WI38 (cell line): ENCODE measurements at regions not wholly inside any gene's neighbourhood (a gene's known extent, or its start where the extent isn't known, plus 50 kb on each side); places are given as distances from the start of the nearest gene placed in this dataset.

Source experiments
- H3K4me3 ChIP-seq: 2 replicates; pipeline ENCODE4 v1.5.1; 2011; ENCODE audit warnings: low read depth, mild to moderate bottlenecking, control low read depth, low read length
- TF ChIP-seq, protein P1 (sequence below): IDR thresholded peaks from 2 replicates; pipeline ENCODE4 v1.5.1; 2012; ENCODE audit warnings: low read depth, mild to moderate bottlenecking, control low read depth, low read length

- H3K4me3 ChIP-seq = no peak overlapping the region
- TF ChIP-seq, protein P1, sequence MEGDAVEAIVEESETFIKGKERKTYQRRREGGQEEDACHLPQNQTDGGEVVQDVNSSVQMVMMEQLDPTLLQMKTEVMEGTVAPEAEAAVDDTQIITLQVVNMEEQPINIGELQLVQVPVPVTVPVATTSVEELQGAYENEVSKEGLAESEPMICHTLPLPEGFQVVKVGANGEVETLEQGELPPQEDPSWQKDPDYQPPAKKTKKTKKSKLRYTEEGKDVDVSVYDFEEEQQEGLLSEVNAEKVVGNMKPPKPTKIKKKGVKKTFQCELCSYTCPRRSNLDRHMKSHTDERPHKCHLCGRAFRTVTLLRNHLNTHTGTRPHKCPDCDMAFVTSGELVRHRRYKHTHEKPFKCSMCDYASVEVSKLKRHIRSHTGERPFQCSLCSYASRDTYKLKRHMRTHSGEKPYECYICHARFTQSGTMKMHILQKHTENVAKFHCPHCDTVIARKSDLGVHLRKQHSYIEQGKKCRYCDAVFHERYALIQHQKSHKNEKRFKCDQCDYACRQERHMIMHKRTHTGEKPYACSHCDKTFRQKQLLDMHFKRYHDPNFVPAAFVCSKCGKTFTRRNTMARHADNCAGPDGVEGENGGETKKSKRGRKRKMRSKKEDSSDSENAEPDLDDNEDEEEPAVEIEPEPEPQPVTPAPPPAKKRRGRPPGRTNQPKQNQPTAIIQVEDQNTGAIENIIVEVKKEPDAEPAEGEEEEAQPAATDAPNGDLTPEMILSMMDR = no peak
These were observed 876.1 kb upstream of the ADGRB3 start for GRCh38 chr6:67759001-67759400.

DNA sequence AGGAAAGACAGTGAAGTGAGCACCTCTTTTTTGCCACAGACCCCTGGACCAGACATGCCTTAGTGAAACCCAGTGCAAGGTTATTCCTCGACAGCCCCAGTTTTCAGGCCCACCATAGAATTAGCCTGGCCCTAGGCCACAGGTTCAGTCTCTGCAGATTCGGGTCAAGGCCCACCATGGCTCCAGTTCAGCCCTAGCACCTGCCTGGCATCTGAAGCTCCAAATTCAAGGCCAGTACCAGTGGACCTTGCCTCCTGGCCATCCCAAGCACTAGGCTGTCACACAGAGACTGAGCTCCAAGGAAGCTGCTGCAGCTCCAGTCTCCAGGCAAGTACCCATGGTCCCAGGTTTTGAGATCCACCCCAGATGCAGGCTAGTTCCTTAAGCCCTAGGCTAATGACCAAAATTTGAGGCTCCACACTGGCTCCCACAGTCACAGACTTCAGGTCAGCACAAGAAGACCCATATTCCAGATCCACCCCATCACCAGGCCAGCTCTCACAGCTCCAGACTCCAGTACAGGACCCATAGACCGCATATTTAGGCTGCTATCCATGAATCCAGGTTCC lies 877.5 kb upstream of the ADGRB3 start:
- TF ChIP-seq, protein P1 = no peak

DNA sequence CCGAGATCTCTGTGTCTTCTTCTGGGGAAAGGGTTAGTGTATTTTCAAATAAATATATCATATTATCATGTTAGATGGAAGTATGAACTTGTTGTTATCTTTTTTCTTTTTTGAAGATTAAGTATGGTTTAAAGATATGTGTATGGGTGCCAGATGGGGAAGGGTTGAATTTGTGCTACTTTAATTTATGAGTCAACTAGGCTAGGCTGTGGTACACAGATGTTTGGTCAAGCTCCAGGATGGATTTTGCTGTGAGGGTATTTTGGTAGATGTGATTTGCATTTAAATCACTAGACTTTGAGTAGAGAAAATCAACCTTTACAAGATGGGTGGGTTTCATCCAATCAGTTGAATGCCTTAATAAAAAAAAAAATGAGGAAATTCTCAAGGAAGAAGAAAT lies 886.6 kb upstream of the ADGRB3 start:
- H3K4me3 ChIP-seq = no peak overlapping the region
- TF ChIP-seq, protein P1 = no peak

More for the DNA sequence above, 877.5 kb upstream of the ADGRB3 start:
- no peak overlapping the region for H3K4me3 ChIP-seq

- TF ChIP-seq, protein P1 = no peak
- H3K4me3 ChIP-seq = no peak overlapping the region
These were observed 898.3 kb upstream of the ADGRB3 start for GRCh38 chr6:67736816-67737215.

DNA sequence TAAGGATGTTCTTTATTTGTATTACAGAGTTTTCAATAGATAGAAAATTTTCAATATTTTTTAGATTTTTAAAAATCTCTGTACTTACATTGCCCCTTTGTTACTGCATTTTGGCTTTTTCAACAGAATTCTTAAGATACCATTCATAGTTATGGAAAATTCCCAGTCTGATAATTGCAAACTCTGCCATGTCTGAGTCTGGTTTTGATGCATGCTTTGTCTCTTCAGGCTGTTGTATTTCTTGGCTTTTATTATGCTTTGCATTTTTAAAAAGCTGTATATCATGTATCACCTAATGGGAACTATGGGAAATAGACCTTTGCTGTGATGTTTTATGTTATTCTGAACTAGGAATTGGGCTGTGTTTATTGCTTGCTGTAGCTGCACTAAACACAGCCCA lies 898.9 kb upstream of the ADGRB3 start:
- TF ChIP-seq, protein P1 = no peak
- H3K4me3 ChIP-seq = no peak overlapping the region

- TF ChIP-seq, protein P1 = no peak
- H3K4me3 ChIP-seq = no peak overlapping the region
These were observed 899.5 kb upstream of the ADGRB3 start for GRCh38 chr6:67735623-67736022.

DNA sequence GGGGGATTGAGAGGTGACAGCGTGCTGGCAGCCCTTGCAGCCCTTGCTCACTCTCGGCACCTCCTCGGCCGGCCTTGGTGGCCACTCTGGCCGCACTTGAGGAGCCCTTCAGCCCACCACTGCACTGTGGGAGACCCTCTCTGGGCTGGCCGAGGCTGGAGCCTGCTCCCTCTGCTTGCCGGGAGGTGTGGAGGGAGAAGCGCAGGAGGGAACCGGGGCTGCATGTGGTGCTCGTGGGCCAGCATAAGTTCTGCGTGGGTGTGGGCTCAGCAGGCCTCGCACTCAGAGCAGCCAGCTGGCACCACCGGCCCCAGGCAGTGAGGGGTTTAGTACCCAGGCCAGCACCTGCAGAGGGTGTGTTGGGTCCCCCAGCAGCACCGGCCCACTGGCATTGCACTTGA lies 912.2 kb upstream of the ADGRB3 start:
- TF ChIP-seq, protein P1 = no peak
- no peak overlapping the region for H3K4me3 ChIP-seq
